Hepatocyte (in vitro differentiated cells): ENCODE measurements at regions not wholly inside any gene's neighbourhood (a gene's known extent, or its start where the extent isn't known, plus 50 kb on each side); places are given as distances from the start of the nearest gene placed in this dataset.

Source experiments
- DNase-seq: peaks from one replicate; pipeline ENCODE4 v3.0.0-alpha.2; 2016; ENCODE audit warnings: low spot score
- H2AFZ ChIP-seq: fragments of 200-600 bp; sonication (generic); 2 replicates; pipeline ENCODE4 v1.6.0; 2016; ENCODE audit warnings: antibody characterized with exemption, mild to moderate bottlenecking
- H3K27ac ChIP-seq: fragments of 200-600 bp; sonication (generic); 2 replicates; pipeline ENCODE4 v1.5.1; 2016; ENCODE audit warnings: mild to moderate bottlenecking
- H3K27me3 ChIP-seq: fragments of 200-600 bp; sonication (generic); 2 replicates; pipeline ENCODE4 v1.6.1; 2016
- H3K36me3 ChIP-seq: fragments of 200-600 bp; sonication (generic); replicated peaks from 2 replicates; pipeline ENCODE4 v1.5.1; 2016; ENCODE audit warnings: low read depth; ENCODE audit not compliant: insufficient read depth
- H3K4me1 ChIP-seq: fragments of 200-600 bp; sonication (generic); 2 replicates; pipeline ENCODE4 v1.5.1; 2016; ENCODE audit warnings: mild to moderate bottlenecking, moderate library complexity; ENCODE audit not compliant: insufficient read depth
- H3K4me2 ChIP-seq: fragments of 200-600 bp; sonication (generic); 2 replicates; pipeline ENCODE4 v1.6.0; 2016
- H3K4me3 ChIP-seq: fragments of 200-600 bp; sonication (generic); 2 replicates; pipeline ENCODE4 v1.5.1; 2016; ENCODE audit warnings: mild to moderate bottlenecking
- H3K79me2 ChIP-seq: fragments of 200-600 bp; sonication (generic); 2 replicates; pipeline ENCODE4 v1.6.0; 2017; ENCODE audit warnings: mild to moderate bottlenecking
- H3K9me2 ChIP-seq: fragments of 200-600 bp; sonication (generic); replicated peaks from 2 replicates; pipeline ENCODE4 v1.6.0; 2017; ENCODE audit warnings: mild to moderate bottlenecking; ENCODE audit not compliant: insufficient read depth
- H3K9me3 ChIP-seq: fragments of 200-600 bp; sonication (generic); 2 replicates; pipeline ENCODE4 v1.5.1; 2016; ENCODE audit warnings: low read depth, mild to moderate bottlenecking
- H4K20me1 ChIP-seq: fragments of 200-600 bp; sonication (generic); 2 replicates; pipeline ENCODE4 v1.6.0; 2016; ENCODE audit warnings: mild to moderate bottlenecking; ENCODE audit not compliant: insufficient read depth, poor library complexity, severe bottlenecking
- EZH2 ChIP-seq: fragments of 200-600 bp; sonication (generic); IDR thresholded peaks from 2 replicates; pipeline ENCODE4 v1.6.1; 2016; ENCODE audit warnings: antibody characterized with exemption, mild to moderate bottlenecking, borderline replicate concordance
- EZH2phosphoT487 ChIP-seq: fragments of 200-600 bp; sonication (generic); IDR thresholded peaks from one replicate; pipeline ENCODE4 v1.6.1; 2018; ENCODE audit warnings: antibody characterized with exemption, mild to moderate bottlenecking, low read depth, moderate library complexity; ENCODE audit not compliant: unreplicated experiment, severe bottlenecking
- WGBS: methylation state at CpG from one replicate; pipeline ENCODE4 v1.1.6; 2016; ENCODE audit warnings: low lambda C conversion rate; ENCODE audit errors: missing lambda C conversion rate; 5-methylcytosine and 5-hydroxymethylcytosine counted together
- TF ChIP-seq, protein P1 (sequence below): fragments of 200-600 bp; sonication (generic); IDR thresholded peaks from 2 replicates; pipeline ENCODE4 v1.5.1; 2016; ENCODE audit warnings: antibody characterized with exemption, mild to moderate bottlenecking; ENCODE audit not compliant: poor library complexity

GRCh38 chrX:40177942-40178715, 80.4 kb upstream of the BCOR start:
- H3K4me2 ChIP-seq = no peak overlapping the region
- no peaks in the 10 kb centered on the region for H3K9me2 ChIP-seq
- H3K27me3 ChIP-seq = no peaks in the 10 kb centered on the region
- peaks cover 2% of the 10 kb centered on the region for H3K79me2 ChIP-seq
- no peak overlapping the region for H3K4me3 ChIP-seq
- H3K36me3 ChIP-seq = no peaks in the 10 kb centered on the region
- DNase-seq = no peak
- H2AFZ ChIP-seq = no peak overlapping the region
- H3K27ac ChIP-seq = no peak overlapping the region
- no peaks in the 10 kb centered on the region for H4K20me1 ChIP-seq
- WGBS = 86% methylated on average over 14 of the region's 14 CpGs
- TF ChIP-seq EZH2 (no peak), EZH2phosphoT487 (no peak)
- TF ChIP-seq, protein P1, sequence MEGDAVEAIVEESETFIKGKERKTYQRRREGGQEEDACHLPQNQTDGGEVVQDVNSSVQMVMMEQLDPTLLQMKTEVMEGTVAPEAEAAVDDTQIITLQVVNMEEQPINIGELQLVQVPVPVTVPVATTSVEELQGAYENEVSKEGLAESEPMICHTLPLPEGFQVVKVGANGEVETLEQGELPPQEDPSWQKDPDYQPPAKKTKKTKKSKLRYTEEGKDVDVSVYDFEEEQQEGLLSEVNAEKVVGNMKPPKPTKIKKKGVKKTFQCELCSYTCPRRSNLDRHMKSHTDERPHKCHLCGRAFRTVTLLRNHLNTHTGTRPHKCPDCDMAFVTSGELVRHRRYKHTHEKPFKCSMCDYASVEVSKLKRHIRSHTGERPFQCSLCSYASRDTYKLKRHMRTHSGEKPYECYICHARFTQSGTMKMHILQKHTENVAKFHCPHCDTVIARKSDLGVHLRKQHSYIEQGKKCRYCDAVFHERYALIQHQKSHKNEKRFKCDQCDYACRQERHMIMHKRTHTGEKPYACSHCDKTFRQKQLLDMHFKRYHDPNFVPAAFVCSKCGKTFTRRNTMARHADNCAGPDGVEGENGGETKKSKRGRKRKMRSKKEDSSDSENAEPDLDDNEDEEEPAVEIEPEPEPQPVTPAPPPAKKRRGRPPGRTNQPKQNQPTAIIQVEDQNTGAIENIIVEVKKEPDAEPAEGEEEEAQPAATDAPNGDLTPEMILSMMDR = no peak
- H3K9me3 ChIP-seq = no peaks in the 10 kb centered on the region
- H3K4me1 ChIP-seq = peaks cover 34% of the 10 kb centered on the region

DNA sequence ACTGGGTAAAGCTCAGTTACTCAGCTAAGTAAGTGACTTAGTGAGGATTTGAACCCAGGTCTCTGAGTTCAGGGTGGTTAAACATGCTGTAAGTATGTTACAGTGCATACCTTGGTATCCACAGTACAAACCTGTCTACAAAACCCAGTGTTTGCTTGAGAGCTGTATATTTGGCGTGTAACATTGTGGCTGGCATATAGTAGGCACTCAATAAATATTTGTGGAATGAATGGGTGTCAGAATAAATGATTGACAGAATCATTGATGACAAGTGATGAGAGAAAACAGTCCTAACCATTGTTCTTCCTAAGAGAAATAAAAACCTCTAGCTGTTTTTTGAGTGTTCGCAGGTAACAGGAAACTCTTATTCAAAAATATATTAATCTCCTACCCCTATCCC, 79.7 kb upstream of the BCOR start:
- 88% methylated on average over 2 of the region's 2 CpGs for WGBS

DNA sequence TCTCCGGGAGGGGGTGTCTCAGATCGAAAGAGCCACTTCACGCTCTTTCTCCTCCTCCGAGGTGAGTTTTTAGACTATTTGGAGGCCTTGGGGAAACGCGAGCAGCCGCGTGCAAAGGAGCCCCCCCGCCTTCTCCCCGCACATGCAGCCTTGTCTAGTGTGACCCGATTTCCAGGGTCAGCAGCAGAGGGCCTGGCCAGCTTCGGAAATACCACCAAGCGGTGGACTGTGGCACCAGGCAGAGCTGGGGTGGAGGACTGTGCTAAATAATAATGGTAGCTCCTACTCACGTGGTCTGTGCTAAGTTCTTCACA, 79.3 kb upstream of the BCOR start:
- H3K36me3 ChIP-seq = no peaks in the 10 kb centered on the region
- H3K9me3 ChIP-seq = no peaks in the 10 kb centered on the region
- peaks cover 44% of the 10 kb centered on the region for H3K4me1 ChIP-seq
- peak overlapping the region; percentile 92 for H3K4me2 ChIP-seq
- H3K9me2 ChIP-seq = no peaks in the 10 kb centered on the region
- peak overlapping the region; percentile 58 for H3K4me3 ChIP-seq
- peak overlapping the region; percentile 99 for H3K27ac ChIP-seq
- no peaks in the 10 kb centered on the region for H3K27me3 ChIP-seq
- no peaks in the 10 kb centered on the region for H4K20me1 ChIP-seq
- peak; percentile 48 for DNase-seq
- TF ChIP-seq EZH2 = no peak
- no peak for TF ChIP-seq EZH2phosphoT487
- TF ChIP-seq, protein P1 = no peak
- peaks cover 5% of the 10 kb centered on the region for H3K79me2 ChIP-seq
- peak overlapping the region; percentile 41 for H2AFZ ChIP-seq
- WGBS = 26% methylated on average over 14 of the region's 14 CpGs

More for the DNA sequence above, 79.7 kb upstream of the BCOR start:
- Histone ChIP-seq H3K27me3 (no peaks in the 10 kb centered on the region), H3K79me2 (peaks cover 5% of the 10 kb centered on the region), H3K4me2 (peak overlapping the region; percentile 92), H3K9me2 (no peaks in the 10 kb centered on the region), H3K9me3 (no peaks in the 10 kb centered on the region), H3K36me3 (no peaks in the 10 kb centered on the region), H2AFZ (no peak overlapping the region), H3K4me3 (no peak overlapping the region), H4K20me1 (no peaks in the 10 kb centered on the region), H3K27ac (peak overlapping the region; percentile 99), H3K4me1 (peaks cover 40% of the 10 kb centered on the region)
- TF ChIP-seq, protein P1 = no peak
- TF ChIP-seq EZH2phosphoT487 = no peak
- no peak for TF ChIP-seq EZH2
- DNase-seq = no peak
